M059J (cell line): ENCODE measurements at regions not wholly inside any gene's neighbourhood (a gene's known extent, or its start where the extent isn't known, plus 50 kb on each side); places are given as distances from the start of the nearest gene placed in this dataset.
"Not testable (repeated sequence)": the region's sequence is repeated elsewhere in the genome, so short reads cannot be mapped to it uniquely, and the experiment has no call there.

Source experiments
- DNase-seq: peaks from one replicate; pipeline ENCODE4 v3.0.0-alpha.2; 2012; ENCODE audit warnings: low read depth

DNA sequence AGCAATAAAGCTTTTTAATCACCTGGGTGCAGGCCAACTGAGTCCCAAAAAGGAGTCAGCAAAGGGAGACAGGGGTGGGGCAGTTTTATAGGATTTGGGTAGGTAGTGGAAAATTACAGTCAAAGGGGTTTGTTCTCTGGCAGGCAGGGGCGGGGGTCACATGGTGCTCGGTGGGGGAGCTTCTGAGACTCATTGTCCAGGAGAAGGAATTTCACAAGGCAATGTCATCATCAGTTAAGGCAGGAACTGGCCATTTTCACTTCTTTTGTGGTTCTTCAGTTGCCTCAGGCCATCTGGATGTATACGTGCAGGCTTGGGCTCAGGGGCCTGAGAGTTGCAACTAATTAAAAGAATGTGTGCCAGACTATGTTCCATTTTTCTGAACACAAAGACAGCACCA is 147.5 kb upstream of the SCN7A start:
- not testable (repeated sequence) for DNase-seq

DNA sequence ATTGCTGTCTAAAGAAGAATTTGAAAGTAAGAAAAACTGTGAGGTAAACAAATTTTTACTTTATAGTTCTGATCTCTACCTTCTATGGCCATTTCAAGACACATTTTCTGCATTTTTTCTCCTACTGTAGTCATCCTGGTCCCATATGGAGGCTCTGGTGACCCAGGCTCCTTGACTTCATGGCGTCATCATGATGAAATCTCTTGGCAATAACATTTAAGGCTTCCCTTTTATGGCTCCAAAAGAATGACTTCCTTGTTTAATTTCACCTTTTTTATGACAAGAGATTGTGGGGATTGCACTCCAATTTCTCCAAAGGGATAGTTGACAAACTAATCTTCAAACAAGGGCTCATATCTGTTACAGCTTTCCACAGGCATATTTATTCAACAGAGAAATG is 143.0 kb upstream of the SCN7A start:
- no peak for DNase-seq

DNA sequence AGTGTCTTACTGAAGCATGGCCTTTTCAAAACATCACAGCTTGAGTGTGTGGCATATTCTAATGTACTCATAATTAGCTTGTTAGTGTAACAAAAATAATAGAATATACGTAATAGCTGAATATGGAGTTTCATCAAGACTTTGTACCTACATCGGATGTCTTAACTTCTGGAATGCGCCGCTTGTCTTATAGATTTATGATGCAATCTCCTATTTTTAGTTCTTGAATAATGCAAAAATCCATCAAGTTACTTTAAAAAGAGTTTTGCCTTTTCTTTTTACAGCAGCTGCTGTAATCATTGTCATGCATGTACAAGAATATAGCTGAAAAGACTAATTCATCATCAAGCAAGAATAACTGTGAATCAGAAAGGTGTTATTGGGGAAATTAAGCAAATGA is 140.7 kb upstream of the SCN7A start:
- no peak for DNase-seq

DNA sequence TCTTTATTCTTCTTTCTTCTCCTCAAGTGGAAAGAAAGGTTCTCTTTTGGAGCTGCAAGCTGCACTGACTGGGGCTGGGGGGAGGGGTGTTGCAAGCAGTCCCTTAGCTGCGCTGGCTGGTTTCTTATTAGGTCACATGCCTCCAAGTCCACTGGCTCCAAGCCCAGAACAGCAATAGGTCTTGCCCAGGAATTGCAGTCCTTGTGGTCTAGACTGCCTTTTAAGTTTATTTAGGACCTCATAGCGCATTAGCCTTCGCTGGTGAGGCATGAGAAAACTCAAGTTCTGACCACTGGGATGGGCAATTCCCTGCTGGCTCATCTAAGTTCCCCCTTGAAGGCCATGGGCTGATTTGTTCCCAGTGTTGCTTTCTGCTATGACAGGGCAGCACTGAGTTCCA is 138.6 kb upstream of the SCN7A start:
- DNase-seq: peak; percentile 72

DNA sequence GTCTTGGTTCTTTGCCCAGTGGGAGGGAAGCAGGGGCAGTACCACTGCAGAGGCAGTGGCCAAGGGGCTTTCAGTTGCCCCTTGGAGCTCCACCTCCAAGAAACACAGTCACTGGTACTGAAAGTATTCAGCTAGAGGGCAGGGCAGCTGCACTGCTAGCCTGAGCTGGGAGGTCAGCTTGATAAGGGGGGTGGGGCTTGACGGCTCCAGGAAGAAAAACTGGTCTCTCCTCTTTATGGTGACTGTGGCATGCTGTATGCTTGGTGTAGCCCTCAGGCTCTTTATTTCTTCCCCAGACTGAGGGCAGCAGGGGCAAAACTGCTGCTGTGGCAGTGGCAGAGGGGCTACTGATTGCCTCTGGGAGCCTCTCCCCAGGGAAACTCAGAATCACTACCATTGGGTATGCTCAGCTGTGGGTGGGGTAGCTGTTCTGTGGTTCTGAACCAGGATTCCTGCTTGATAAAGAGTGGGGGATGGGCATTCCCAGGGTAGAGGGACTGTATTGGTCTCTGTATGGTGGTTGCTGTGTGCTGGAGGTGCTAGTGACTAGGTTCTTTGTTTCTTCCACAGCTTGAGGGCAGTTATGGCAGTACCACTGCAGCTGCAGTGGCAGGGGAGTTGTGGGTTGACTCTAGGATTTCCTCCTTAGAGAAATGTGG is 134.6 kb upstream of the SCN7A start:
- no peak for DNase-seq

DNA sequence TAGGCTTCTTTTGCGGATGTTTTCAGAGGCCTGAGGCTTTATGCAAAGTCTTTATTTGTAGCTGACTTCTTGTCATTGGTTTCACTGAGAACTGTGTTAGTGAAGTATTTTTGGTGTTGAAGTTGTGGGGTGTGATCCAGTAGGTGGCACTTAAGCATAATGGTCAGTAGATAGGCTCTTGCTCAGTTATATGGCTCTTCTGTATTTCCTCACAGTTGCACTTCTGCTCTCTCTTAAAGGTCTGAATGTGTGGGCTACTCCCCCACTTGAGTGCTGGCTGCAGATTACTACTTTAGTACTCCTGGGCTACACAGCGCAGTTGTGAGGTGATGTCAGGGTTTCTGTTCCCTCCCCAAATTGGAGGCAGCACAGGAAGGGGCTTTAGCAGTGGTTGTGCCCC is 133.8 kb upstream of the SCN7A start:
- no peak for DNase-seq

DNA sequence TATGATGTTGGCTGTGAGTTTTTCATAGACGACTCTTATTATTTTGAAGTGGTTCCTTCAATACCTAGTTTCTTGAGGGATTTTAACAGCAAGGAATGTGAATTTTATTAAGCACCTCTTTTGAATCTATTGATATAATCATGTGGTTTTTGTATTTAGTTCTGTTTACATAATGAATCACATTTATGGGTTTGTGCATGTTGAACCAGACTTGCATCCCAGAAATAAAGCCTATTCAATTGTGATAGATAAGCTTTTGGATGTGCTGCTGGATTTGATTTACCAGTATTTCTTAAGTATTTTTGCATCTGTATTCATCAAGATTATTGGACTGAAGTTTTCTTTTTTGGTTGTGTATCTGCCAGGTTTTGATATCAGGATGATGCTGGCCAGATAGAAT is 131.6 kb upstream of the SCN7A start:
- DNase-seq: no peak

DNA sequence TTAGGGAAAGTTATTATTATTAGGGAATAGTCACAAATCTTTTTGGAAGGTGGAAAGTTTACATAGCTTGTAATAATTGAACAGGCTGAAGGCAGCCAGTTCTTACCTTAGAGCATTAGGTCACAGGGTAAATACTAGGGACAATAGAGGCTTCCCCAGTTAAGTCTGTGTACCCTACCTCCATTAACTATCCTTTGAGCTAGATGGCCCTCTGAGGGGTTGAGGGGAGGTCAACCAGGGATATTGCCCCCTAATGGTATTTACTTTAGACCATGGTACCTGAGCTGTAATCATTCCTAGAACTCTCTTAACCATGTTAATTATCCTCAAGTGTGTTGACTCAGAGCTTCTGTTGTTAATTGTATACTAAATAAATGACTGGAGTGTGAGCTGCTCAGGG is 120.5 kb upstream of the SCN7A start:
- DNase-seq: no peak

DNA sequence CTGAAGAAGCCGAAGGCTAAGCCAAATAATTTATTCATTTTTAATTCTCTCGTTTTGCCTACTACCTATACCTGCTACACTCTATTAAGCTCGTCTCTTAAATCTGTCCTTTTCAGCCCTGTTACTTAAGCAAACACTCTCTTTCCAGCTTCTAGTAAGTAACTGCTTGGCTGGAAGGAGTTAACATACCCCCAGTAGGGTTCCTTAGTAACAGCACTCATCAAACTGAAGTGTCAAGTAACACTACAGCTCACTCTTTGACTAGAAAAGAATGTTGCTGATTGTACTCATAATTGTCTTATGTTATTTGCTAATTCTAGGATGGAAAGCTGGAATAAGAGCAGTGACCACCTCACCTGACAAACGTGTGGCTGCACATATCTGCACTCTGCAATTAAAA is 120.0 kb upstream of the SCN7A start:
- no peak for DNase-seq

DNA sequence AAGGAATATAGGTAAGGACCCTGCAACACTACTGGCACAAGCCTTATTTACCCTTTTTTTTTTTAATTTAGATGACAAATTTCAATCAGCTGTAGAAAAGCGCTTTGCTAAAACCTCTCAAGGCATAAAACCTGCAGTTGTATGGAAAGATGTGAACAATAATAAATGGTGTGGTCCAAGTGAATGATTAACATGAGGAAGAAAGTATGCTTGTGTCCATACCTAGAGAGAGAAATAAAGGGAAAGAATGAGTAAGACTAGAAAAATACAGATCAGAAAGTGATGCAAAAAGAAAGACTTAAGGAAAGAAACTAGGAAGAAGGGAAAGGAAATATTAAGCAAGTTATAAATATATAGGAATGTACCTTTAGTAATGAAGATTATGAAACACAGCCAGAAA is 119.2 kb upstream of the SCN7A start:
- DNase-seq: no peak

DNA sequence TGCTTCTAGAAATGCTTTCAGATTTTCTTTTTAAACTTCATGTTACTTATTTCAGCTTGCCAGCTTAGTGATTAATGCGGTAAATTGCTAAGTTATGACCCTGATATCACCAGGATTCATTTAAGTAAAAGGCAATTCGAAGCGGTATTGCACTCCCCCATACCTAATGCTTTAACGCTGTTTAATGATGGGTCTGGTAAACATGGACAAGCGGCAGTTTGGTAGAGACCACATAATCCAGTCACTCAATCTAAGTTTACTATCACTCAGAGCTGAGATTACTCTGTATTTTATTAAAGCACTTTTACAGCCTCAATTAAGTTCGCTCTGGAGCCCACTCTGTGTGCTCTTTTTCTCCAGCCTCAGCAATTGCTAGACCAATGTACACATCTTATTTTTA is 118.2 kb upstream of the SCN7A start:
- no peak for DNase-seq

DNA sequence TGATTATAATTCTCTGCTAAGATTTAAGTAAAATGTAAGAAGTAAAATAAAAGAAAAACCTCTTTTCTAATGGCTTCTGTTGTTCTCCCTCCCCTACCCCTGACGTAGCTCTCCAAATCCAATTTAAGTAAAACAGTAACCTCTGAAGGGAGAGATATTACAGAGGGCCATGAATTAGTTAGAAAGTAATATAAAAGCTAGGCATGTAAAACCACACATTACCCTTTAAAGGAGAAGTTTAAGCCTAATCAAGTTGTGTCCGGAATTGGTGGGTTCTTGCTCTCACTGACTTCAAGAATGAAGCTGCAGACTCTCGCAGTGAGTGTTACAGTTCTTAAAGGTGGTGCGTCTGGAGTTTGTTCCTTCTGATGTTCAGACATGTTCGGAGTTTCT is 116.9 kb upstream of the SCN7A start:
- DNase-seq: no peak

DNA sequence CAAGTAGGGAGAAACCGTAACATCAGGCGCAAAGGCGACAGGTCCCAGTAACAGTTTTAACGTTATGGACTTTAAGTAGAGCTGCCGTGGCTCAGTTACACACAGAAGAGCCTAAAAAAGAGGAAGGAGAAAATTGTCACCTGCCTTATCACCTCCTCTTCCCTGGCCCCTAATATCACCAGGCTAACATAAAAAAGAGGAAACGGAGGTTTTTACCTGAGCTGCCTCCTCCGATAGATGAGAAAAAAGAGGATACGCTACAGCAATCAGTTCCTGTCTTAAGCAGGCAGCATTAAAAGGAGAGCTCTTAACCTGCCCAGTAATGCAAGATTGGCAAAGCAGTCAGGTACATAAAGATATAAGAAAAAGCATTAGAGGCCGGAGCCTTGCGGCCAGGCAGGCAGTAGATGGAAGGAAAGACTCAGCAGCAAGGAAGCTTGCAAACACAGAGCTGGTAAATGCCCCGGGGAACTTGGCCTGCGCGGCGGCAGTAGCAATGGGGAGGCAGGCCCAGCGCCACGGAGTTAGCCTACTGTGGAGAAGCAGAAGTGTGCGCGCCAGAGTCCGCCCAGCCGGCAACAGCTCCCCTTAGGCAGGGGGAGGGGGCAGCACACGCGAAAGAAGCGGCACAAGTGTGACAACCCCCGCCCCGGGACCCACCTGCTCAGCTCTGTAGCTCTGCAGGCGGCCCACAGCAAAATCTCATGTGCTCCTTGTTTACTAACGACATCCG is 116.3 kb upstream of the SCN7A start:
- no peak for DNase-seq

DNA sequence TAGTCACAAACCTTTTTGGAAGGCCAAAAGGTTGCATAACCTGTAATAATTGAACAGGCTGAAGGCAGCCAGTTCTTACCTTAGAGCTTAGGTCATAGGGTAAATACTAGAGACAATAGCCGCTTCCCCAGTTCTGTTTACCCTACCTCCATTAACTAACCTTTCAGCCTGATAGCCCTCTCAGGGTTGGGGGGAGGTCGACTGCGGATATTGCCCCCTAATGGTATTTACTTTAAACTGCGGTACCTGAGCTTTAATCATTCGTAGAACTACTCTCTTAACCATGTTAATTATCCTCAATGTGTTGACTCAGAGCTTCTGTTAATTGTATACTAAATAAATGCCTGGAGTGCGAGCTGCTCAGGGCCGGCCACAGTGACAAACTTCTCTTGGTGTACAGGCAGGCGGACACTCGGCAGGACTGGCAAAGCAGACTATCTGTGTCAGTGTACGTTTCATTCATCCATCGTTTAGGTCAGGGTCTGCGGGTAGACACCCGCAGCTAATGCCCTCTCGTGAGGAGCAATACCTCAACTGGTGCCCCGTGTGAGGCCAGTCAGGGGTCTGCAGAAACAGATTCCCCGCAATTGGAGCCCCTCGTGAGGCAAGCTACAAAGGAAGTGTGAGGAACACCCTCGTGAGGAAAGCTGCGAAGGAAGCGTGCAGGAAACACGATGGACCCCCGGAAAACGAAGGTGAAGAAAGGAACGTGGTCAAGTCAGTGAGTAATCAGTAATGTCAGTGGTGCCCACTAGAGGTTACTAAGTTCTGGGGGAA is 115.3 kb upstream of the SCN7A start:
- no peak for DNase-seq

DNA sequence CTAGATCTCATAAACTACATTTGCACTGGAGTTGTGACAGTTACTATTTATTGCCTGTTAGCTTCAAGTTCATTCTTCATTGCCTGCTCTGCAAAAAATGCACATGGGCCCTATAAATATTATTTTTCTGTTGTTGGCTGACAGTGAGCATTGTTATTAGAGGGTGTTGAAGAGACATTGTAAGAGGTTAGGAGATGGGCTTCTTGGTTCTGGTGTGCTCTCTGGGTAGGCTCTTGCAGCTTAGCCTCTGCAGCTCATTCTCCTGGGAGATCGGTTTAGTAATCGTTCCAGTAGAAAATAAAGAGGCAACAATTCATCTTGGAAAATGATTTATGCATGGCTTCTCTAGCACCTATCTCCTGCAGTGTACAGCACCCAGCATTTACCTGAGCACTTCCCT is 113.8 kb upstream of the SCN7A start:
- no peak for DNase-seq

DNA sequence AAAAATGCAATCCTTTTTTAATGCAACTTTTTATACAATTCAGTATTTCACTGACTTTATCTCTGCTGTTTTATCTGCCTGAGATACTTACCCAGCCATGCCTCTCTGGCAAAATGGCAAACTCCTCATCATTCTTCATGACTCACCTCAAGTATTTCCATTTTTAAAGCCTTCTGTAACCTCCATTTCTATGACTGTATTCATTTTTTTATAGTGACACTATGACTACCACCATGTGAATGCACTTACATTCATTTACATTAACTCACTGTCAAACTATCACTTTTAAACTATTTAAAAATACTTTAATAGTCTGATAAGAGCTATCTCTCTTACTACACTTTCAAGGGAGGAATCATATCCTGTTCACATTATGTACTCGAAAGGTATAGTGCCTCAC is 99.4 kb upstream of the SCN7A start:
- peak; percentile 39 for DNase-seq

DNA sequence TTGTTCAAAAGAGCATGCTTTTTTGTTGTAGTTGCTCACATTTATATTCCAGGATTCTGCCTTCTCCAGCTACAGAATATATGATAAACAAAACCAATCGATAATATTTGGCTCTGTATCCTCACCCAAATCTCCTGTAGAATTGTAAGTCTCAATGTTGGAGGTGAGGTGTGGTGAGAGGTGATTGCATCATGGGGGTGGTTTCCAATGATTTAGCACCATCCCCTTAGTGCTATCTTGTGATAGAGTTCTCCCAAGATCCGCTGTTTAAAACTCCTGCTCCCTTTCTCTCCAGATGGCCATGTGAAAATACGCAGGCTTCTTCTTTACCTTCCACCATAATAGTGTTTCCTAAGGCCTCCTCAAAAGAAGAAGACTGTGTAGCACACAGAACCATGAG is 98.7 kb upstream of the SCN7A start:
- DNase-seq: no peak

DNA sequence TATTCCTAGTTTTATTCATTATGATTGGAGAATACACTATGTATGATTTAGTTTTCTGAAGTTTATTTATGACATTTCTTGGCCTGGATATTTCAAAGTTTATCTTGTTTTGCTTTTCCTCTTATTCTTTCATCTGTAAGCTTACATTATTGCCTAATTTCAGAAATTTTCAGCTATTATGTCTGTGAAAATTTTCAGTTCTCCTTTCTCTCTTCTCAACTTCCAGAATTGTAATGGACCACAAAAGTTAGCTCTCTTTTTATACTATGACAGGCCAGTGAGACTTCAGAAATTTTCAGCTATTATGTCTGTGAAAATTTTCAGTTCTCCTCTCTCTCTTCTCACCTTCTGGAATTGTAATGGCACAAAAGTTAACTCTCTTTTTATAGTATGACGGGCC is 97.2 kb upstream of the SCN7A start:
- DNase-seq: no peak

DNA sequence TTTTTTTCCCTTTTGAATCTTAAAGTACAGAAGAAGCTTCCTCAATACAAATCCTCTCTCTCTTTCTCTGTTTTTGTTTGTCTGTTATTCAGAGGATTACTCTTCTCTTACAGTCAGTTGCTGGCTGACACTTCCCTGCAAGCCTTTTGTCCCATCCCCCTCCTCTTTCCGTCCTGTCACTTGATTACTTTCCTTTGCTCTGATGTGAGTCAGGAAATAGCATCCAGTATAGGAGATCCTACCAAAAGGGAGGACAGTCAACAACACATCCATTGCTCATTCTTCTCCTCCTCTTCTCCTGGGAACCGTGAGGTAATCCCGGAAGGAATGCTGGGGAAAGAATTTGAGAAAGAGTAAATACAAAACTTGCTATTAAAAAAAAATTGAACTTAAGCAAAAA is 79.3 kb upstream of the SCN7A start:
- peak; percentile 19 for DNase-seq

DNA sequence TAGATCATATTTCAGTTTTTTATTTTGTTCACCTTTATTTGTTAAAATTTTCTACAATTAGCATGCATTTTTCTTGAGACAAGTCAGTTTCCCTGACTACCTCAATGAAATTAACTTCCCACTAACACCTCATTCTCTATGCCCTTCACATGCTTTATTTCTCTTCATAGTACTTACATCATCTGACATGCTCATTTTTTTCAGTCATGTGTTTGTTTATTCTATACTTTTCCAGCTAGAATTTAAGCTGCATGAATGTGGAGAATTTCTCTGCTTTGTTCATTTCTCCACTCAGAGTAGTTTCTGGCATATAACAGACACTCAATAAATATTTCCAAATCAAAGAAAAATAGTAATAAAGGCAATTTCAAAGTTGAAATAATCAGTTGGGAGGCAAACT is 78.9 kb upstream of the SCN7A start:
- no peak for DNase-seq

DNA sequence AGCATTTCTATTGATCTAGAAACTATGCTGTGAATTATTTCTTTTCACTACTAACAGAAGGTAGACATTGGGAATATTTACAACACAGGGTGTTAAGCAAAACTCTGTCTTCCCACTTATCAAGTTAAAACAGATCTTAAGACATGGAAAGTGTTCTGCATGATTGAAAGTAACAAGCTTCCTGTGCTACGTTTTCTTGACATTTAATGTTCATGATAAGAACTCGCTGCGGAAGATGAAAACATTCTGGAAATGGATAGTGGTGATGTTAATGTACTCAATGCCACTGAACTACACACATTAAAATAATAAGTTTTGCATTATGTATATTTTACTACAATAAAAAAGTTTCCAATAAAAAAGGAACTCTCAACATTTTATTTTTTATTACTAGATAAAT is 74.4 kb upstream of the SCN7A start:
- DNase-seq: no peak

DNA sequence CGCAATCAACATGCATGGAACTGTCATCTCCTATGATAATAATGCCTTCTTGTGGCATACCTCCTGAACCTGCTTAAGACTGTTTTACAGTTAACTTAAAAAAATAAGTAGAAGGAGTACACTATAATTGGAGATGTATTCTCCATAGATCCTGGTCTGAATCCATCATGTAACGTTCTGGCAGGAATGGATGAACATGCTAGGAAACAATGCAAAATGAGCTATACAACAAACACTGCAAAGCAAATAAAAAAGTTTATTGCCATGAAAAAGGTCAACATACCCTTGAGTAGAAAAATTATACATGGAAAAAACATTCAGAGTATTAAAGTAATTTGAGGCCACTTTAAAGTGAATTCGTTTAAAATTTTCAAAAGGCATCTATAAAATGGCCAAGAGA is 71.5 kb upstream of the SCN7A start:
- DNase-seq: no peak

DNA sequence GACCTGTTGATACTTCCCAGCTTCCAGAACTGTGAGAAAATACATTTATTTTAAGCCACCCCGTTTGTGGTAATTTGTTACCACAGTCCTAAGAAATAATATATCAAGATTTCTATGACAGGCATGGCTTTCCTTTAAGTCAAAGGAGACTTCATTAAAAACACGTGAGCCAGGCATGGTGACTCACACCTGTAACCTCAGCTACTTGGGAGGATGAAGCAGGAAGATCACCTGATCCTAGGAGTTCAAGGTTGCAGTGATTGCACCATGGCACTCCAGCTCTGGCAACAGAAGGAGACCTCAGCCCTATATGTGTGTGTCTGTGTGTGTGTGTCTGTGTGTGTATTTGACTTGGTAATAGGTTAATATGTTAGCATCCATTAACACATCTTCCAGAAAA is 69.8 kb upstream of the SCN7A start:
- DNase-seq: no peak
